C4-2B (cell line): ENCODE measurements at regions not wholly inside any gene's neighbourhood (a gene's known extent, or its start where the extent isn't known, plus 50 kb on each side); places are given as distances from the start of the nearest gene placed in this dataset.

ENCODE experiments used
- H3K27ac ChIP-seq: fragments of 450-650 bp; 2 replicates; pipeline ENCODE4 v1.5.1; 2017
- ZFX ChIP-seq: fragments of 450-650 bp; IDR thresholded peaks from 2 replicates; pipeline ENCODE4 v1.6.1; 2017
- TF ChIP-seq, protein P1 (sequence below): fragments of 450-650 bp; conservative IDR thresholded peaks from 2 replicates; pipeline ENCODE4 v1.5.1; 2017; ENCODE audit warnings: mild to moderate bottlenecking

DNA sequence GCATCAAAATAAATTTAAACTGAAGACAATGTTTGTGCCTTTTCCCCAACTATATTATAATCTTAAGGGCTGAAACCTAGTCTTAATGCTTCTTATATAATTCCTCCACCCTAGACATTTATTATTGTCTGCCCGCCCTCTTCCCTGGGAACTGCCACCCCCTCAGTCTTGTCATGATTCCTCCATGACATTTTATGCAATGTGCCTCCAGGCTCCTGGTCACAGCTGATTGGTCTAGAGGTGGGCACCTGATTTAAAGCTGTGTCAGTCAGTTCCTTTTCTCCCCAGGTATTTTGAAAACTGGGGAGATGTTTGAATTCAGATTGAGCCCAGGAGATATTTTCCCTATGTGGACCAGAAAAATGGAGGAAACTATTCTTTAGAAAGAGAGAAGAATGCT lies 401.4 kb downstream of the PCNX1 start:
- no peak overlapping the region for H3K27ac ChIP-seq
- no peak for TF ChIP-seq ZFX
- TF ChIP-seq, protein P1, sequence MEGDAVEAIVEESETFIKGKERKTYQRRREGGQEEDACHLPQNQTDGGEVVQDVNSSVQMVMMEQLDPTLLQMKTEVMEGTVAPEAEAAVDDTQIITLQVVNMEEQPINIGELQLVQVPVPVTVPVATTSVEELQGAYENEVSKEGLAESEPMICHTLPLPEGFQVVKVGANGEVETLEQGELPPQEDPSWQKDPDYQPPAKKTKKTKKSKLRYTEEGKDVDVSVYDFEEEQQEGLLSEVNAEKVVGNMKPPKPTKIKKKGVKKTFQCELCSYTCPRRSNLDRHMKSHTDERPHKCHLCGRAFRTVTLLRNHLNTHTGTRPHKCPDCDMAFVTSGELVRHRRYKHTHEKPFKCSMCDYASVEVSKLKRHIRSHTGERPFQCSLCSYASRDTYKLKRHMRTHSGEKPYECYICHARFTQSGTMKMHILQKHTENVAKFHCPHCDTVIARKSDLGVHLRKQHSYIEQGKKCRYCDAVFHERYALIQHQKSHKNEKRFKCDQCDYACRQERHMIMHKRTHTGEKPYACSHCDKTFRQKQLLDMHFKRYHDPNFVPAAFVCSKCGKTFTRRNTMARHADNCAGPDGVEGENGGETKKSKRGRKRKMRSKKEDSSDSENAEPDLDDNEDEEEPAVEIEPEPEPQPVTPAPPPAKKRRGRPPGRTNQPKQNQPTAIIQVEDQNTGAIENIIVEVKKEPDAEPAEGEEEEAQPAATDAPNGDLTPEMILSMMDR = no peak

DNA sequence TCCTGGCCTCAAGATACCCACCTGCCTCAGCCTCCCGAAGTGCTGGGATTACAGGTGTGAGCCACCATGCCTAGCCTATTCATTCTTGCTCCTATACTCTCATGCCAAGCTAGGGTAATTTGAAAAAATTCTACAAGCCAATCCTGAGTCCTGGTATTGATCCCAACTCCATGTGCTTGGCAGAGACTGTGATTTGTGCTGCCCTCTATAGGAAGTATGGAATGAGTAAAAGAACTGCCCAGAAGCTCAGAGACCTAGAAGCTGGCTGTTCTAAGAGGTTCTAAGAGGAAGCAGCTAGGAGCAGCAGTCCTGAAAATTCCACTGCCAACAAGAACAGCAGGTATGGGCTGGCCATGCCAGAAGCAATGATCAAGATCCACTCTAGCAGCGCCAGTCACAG lies 402.5 kb downstream of the PCNX1 start:
- no peak for TF ChIP-seq ZFX
- TF ChIP-seq, protein P1 = peak; percentile 20
- no peak overlapping the region for H3K27ac ChIP-seq

DNA sequence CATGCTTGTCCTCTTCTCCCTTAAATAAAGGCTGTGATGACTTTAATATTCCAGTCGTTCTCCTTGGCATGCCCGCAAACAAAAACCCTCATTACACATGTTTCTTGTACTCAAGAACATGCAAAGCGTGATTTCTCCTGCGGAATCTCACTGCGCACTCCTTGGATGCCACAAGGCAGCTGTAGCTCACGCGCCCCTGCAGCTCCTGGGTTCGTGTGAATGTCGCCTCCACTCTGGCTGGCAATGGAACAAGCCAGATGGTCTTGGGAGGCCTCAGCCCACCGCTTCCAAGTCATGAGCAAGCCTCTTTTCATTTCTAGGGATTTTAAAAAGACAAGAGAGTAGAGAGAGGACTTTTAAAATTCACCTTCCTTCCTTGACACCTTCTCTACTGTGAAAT lies 403.8 kb downstream of the PCNX1 start:
- no peak overlapping the region for H3K27ac ChIP-seq
- TF ChIP-seq ZFX = no peak
- TF ChIP-seq, protein P1 = no peak

DNA sequence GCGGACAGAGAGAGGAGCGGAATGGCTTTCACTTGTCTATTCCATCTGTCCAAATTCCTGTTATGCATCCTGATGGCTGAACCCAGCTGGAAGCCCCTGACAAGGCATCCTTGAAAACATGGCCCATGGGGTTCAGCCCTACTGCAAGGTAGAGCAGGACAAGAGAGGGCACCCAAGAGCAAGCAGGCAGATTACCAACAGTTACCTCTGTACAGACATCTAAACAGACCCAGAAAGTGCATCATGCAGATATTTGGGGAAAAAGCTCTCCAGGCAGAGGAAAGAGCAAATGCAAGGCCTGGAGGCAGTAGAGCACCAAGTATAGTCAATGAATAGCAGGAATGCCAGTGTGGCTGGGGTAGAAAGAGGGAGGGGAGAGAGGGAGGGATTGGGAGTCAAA lies 407.5 kb downstream of the PCNX1 start:
- no peak for TF ChIP-seq ZFX
- TF ChIP-seq, protein P1 = no peak

DNA sequence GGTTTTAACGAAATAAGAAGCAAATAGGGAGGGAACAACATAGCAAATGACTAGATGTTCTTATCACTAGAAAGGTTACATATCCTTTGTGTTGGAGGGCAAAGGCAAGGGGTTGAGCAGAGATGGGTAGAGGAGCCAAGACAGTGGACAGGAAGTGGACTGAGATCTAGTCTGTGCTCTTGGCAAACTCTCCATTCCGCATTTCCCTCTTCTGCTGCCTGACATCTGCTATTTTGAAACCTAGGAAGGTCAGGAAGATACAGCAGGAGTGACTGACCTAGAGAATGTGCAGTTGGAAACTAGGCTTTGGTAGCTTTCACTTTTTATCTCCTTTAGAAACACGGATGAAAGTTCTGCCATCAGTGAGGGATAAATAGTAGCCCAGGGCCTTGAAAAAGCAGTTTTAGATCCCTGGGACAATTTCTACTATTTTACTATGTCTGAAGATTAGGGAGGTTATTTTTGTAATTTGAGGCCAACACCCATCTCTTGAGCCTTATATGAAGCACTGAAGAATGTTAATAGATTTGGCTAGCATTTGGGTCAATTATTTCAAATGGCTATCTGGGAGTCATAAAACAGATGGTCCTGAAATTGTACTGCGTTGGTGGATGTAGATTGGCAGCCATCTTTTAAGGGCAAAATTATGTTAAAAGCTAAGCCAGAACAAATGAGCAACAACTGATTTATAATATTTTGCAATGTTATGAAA lies 410.3 kb downstream of the PCNX1 start:
- TF ChIP-seq, protein P1 = no peak
- TF ChIP-seq ZFX = no peak
- H3K27ac ChIP-seq = no peak overlapping the region

More for the DNA sequence above, 407.5 kb downstream of the PCNX1 start:
- H3K27ac ChIP-seq = no peak overlapping the region

DNA sequence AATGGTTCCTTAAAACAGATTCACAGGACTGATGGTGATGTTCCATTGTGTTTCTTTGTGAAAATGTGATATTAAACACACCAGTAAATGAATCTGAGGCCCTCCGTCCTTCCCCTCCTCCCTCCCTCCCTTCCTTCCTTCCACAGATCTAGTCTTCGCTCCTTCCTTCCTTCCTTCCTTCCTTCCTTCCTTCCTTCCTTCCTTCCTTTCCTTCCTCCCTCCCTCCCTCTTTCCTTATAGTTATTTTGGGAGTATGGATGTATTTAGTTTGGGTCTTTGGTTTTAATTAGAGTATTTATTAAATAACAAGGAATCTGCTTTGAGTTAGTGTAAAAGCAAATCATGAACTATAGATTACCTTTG lies 410.8 kb downstream of the PCNX1 start:
- no peak for TF ChIP-seq ZFX
- TF ChIP-seq, protein P1 = no peak

DNA sequence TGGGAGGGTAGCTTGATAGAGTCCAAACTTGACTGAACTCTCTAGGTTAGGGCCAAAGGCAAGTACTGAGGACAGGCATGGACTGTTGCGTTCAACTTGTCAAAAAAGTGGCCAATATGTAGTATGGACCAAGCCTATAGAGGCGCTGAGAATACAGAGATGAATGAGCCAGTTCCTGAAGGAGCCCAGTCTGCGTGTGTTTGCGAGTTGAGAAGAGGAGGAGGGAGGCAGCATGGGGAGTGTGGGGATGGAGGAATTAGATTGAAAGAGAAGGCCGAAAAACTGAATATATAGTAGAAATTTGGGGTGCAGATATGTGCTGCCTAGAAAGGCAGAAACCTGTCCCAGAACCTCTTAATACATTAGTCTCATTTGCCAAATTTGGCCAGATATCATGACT lies 412.4 kb downstream of the PCNX1 start:
- H3K27ac ChIP-seq = peak overlapping the region; percentile 90
- TF ChIP-seq, protein P1 = no peak; the same call in 1 of the 2 replicates
- TF ChIP-seq ZFX = no peak

More for the DNA sequence above, 410.8 kb downstream of the PCNX1 start:
- no peak overlapping the region for H3K27ac ChIP-seq
